ENCODE measurements at regions not wholly inside any gene's neighbourhood (a gene's known extent, or its start where the extent isn't known, plus 50 kb on each side); places are given as distances from the start of the nearest gene placed in this dataset.

- intact Hi-C loops (cut with micrococcal nuclease): no loop called here
Observed at GRCh38 chr5:120219988-120220387, 244.1 kb upstream of the PRR16 start.

DNA sequence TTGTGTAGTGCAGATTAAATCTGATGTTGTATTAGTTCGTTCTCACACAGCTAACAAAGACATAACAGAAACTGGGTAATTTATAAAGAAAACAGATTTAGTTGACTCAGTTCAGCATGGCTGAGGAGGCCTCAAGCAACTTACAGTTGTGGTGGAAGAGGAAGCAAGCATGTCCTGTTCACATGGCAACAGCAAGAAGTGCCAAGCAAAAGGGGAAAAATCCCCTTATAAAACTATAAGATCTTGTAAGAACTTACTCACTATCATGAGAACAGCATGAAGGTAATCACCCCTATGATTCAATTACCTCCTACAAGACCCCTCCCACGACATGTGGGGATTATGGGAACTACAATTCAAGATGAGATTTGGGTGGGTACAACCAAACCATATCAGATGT is 238.6 kb upstream of the PRR16 start:
- intact Hi-C loops (cut with micrococcal nuclease): no loop called here

GRCh38 chr5:120228262-120229031 is 235.7 kb upstream of the PRR16 start:
- intact Hi-C loops (cut with micrococcal nuclease): no loop called here

DNA sequence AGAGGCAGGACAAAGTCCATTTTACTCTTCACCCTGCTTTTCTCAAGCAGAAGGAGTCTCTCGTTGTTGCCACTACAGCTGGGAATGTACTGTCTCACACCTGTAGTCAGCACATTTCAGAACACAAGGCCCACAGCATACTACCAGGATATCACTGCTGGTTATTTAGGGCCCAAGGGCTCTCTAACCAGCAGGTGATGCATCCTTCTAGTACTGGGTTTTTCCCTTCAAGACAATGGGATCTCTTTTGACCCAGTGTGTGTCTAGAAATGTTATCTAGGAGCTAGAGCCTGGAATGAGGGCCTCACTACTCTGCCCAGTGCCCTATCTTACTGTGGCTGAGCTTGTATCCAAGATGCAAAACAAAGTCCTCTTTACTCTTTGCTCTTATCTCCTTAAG is 235.1 kb upstream of the PRR16 start:
- intact Hi-C loops (cut with micrococcal nuclease): no loop called here

- intact Hi-C loops (cut with micrococcal nuclease): no loop called here
Observed at GRCh38 chr5:120231563-120231962, 232.5 kb upstream of the PRR16 start.

DNA sequence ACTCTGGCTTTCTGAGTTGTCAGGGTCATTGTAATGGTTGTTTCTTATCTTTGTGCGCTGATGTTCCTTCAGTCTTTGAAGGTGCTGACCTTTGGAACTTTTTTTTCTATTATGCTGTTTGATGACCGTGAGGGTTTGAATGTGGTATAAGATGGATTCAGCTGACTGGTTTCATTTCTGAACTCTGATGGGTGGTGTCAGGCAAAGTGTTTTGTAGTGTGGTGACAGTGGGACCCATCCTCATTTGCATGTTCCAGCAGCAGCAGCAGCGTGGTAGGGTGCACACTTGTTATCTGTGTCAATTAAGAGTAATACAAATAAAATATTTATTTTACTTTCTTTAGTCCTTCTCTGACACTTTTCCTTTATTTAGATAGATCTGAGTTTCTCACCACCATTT is 227.7 kb upstream of the PRR16 start:
- intact Hi-C loops (cut with micrococcal nuclease): no loop called here

- intact Hi-C loops (cut with micrococcal nuclease): no loop called here
Observed at GRCh38 chr5:120239086-120239485, 225.0 kb upstream of the PRR16 start.

GRCh38 chr5:120240706-120241105 is 223.4 kb upstream of the PRR16 start:
- intact Hi-C loops (cut with micrococcal nuclease): no loop called here

- intact Hi-C loops (cut with micrococcal nuclease): no loop called here
Observed at GRCh38 chr5:120241400-120241799, 222.7 kb upstream of the PRR16 start.

DNA sequence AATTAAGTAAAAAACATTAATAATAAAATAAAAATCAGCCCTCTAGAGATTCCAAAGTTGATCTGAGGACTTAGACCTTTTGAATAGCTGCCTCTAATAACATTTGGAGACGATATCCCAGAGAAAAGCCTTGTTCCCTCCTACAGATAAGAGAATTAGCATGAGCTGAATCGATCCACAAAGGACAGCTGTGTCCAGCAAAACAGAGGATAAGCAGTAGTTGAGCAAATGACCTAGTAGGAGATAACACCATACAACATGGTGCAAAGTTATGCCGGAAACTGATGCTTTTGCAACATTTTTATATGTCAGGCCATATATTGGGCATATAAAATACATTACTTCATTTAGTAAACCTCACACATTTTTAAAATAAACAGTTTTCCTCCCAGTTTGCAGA is 212.2 kb upstream of the PRR16 start:
- intact Hi-C loops (cut with micrococcal nuclease): no loop called here

GRCh38 chr5:120252839-120253238 is 211.3 kb upstream of the PRR16 start:
- intact Hi-C loops (cut with micrococcal nuclease): no loop called here

- intact Hi-C loops (cut with micrococcal nuclease): no loop called here
Observed at GRCh38 chr5:120254385-120254784, 209.7 kb upstream of the PRR16 start.

GRCh38 chr5:120255214-120255613 is 208.9 kb upstream of the PRR16 start:
- intact Hi-C loops (cut with micrococcal nuclease): no loop called here

DNA sequence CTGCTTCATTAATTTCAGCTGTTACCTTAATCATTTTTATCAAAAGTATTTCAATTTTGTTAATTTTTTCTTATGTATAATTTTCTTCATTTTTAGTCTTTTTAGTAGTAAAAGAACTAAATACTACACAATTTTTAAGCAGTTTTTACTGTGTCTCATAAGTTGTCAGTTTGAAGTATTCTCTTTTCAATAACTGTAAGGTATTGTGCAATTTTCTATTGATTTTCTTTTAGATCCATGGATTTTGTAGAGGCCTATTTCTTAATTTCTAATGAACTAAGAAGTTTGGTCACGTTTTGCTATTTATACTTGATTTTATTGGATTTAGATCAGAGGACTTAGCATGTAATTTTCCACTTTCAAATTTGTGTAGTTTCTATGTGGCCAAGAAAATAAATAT is 207.7 kb upstream of the PRR16 start:
- intact Hi-C loops (cut with micrococcal nuclease): no loop called here

DNA sequence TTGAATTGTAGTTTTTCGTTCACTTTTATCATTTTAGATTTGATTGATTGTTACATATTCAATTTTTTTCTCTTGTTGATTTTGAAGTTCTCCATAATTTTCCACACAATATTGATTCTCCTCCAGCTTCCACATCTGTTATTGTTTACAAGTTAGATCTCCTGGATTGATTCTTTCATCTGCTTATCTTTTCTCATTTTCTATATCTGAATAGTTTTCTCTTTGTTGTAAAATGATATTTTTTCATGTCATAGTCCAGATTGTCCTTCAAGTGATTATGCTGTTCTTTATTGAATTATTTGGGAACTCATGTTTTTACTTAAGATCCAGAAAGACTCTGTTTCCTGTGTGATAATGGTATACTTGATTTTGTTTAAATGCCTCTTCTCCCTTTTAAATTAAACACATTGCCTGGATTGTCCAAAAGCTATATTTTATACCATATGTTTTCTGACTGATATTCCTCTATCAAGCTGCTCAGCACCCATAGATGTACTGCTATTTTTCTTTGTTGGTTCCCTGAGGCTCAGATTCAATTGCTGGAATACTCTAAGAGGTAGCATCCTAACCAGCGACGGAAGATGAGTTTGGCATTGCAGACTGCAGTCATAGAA is 206.6 kb upstream of the PRR16 start:
- intact Hi-C loops (cut with micrococcal nuclease): no loop called here

DNA sequence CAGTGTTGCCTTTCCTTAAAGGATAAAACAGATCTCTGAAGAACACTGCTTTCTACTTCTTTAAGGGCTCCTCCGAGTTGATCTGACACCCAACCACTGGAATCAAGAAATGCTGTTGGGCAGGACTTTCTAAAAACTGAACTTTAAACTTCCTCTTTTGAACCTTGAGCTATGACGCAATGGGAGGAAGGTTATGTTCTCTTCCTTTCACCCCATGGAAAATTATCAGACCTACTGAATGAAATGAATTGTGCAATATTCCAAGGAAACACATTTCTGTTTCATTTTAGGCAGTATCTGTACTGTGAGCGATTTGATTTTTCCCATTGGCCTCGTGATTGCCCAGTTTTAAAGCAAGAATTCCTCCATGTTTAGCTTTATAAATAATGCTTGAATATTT is 206.0 kb upstream of the PRR16 start:
- intact Hi-C loops (cut with micrococcal nuclease): no loop called here

GRCh38 chr5:120260651-120261050 is 203.4 kb upstream of the PRR16 start:
- intact Hi-C loops (cut with micrococcal nuclease): no loop called here

DNA sequence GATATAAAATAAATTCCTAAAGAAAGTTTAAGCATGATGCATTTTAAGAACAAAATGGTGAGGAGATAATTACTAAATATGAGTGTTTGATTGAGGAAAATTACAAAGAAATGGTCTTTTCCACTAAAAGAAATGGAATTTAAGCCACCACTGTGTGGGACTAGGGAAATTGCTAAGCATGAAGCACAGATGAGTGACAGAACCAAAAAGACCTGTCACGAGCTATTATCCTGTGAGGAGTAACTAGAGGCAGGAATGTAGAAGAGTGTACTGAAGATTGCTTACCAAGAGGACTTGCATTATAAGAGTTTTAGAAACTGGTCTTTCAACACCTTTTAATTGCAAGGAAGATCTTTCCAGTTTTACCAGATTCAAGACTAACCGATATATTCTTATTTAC is 193.6 kb upstream of the PRR16 start:
- intact Hi-C loops (cut with micrococcal nuclease): no loop called here

- intact Hi-C loops (cut with micrococcal nuclease): no loop called here
Observed at GRCh38 chr5:120293796-120294195, 170.3 kb upstream of the PRR16 start.

- intact Hi-C loops (cut with micrococcal nuclease): no loop called here
Observed at GRCh38 chr5:120297616-120298015, 166.5 kb upstream of the PRR16 start.

DNA sequence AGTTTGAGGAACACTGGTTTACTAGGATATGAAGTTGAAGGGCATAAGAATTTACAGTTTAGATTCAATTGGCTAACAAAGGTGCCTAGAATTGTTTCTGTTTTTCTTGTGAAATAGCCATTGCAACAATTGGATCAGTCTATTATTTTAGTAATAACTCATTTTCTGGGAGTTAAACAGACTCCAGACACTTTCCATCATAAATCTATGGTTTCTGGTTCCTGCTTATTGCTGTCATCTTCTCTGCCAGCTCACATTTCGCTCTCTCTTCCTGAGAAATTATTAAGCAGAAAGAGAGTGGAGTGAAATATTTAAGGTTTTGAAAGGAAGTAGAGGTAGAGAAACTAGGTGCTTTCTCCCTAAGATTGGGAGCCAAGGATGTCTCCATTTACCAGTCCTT is 165.1 kb upstream of the PRR16 start:
- intact Hi-C loops (cut with micrococcal nuclease): no loop called here

GRCh38 chr5:120304663-120305062 is 159.4 kb upstream of the PRR16 start:
- intact Hi-C loops (cut with micrococcal nuclease): no loop called here

DNA sequence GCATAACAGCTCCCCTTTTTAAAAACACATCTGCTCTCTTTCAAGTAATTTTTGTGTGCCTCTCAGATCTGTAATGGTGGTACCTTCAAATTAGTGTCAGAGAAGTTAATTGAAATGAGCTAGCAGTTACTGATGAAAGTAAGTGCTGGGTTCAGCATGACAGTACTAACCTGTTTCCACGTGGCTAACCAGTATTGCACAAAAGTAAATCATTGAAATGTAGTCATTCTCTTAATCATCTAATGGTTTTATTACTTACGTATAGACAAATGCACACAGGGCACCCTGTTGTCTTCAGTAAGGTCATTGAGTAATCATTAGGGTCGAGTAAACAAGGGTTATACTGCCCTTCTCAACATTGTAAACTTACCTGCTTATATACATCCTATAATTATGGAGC is 157.8 kb upstream of the PRR16 start:
- intact Hi-C loops (cut with micrococcal nuclease): no loop called here
